SK-N-SH treated with all-trans-retinoic acid at 6 μM for 48 hours (cell line): ENCODE measurements at regions not wholly inside any gene's neighbourhood (a gene's known extent, or its start where the extent isn't known, plus 50 kb on each side); places are given as distances from the start of the nearest gene placed in this dataset.

Experiments
- ATAC-seq: fragments of 200-7000 bp; cut with Tn5 transposase; 3 replicates; pipeline ENCODE4 v1.9.1; 2020; ENCODE audit warnings: mild to moderate bottlenecking, moderate library complexity
- ARNTL ChIP-seq: fragments of 450-650 bp; formaldehyde crosslinking; IDR thresholded peaks from 2 replicates; pipeline ENCODE4 v1.5.0; 2020; ENCODE audit warnings: low read depth, mild to moderate bottlenecking, moderate library complexity, borderline replicate concordance
- ESRRG ChIP-seq: fragments of 250-450 bp; sonication (Bioruptor Pico); IDR thresholded peaks from 2 replicates; pipeline ENCODE4 v1.6.1; 2021; ENCODE audit warnings: mild to moderate bottlenecking
- GLIS3 ChIP-seq: fragments of 250-450 bp; sonication (Bioruptor Pico); IDR thresholded peaks from 2 replicates; pipeline ENCODE4 v1.5.0; 2020; ENCODE audit warnings: mild to moderate bottlenecking, moderate library complexity
- ISL1 ChIP-seq: fragments of 250-450 bp; sonication (Bioruptor Pico); IDR thresholded peaks from 2 replicates; pipeline ENCODE4 v2.1.2; 2022; ENCODE audit warnings: mild to moderate bottlenecking, moderate library complexity
- OSR1 ChIP-seq: fragments of 250-450 bp; sonication (Bioruptor Pico); IDR thresholded peaks from 2 replicates; pipeline ENCODE4 v1.8.0; 2022; ENCODE audit warnings: moderate library complexity, mild to moderate bottlenecking, inconsistent platforms
- PPARA ChIP-seq: fragments of 250-450 bp; sonication (Bioruptor Pico); IDR thresholded peaks from 2 replicates; pipeline ENCODE4 v1.5.0; 2020; ENCODE audit warnings: mild to moderate bottlenecking, borderline replicate concordance
- SNAI2 ChIP-seq: fragments of 250-450 bp; sonication (Bioruptor Pico); IDR thresholded peaks from 2 replicates; pipeline ENCODE4 v1.5.0; 2020; ENCODE audit warnings: mild to moderate bottlenecking, moderate library complexity
- TCF4 ChIP-seq: fragments of 250-450 bp; sonication (Bioruptor Pico); IDR thresholded peaks from 2 replicates; pipeline ENCODE4 v1.8.0; 2021; ENCODE audit warnings: mild to moderate bottlenecking, moderate library complexity, borderline replicate concordance
- TOX ChIP-seq: fragments of 250-450 bp; sonication (Bioruptor Pico); IDR thresholded peaks from 2 replicates; pipeline ENCODE4 v1.8.0; 2021; ENCODE audit warnings: mild to moderate bottlenecking, moderate library complexity, borderline replicate concordance
- ZC3H10 ChIP-seq: fragments of 250-450 bp; sonication (Bioruptor Pico); IDR thresholded peaks from 2 replicates; pipeline ENCODE4 v1.5.1; 2021; ENCODE audit warnings: mild to moderate bottlenecking, moderate library complexity
- ZFP3 ChIP-seq: fragments of 250-450 bp; sonication (Bioruptor Pico); IDR thresholded peaks from 2 replicates; pipeline ENCODE4 v1.5.0; 2020; ENCODE audit warnings: mild to moderate bottlenecking, moderate library complexity
- ZFP30 ChIP-seq: fragments of 450-650 bp; formaldehyde crosslinking; IDR thresholded peaks from 2 replicates; pipeline ENCODE4 v1.5.0; 2022; ENCODE audit warnings: mild to moderate bottlenecking, moderate library complexity
- ZNF565 ChIP-seq: fragments of 450-650 bp; formaldehyde crosslinking; conservative IDR thresholded peaks from 2 replicates; pipeline ENCODE4 v1.5.0; 2020; ENCODE audit warnings: low read depth, mild to moderate bottlenecking, moderate library complexity
- ZNF70 ChIP-seq: fragments of 450-650 bp; formaldehyde crosslinking; IDR thresholded peaks from 2 replicates; pipeline ENCODE4 v1.5.0; 2020; ENCODE audit warnings: mild to moderate bottlenecking, moderate library complexity
- ZNF8 ChIP-seq: fragments of 450-650 bp; formaldehyde crosslinking; IDR thresholded peaks from 2 replicates; pipeline ENCODE4 v1.5.0; 2020; ENCODE audit warnings: mild to moderate bottlenecking, moderate library complexity
- TF ChIP-seq, protein P1 (sequence below): fragments of 250-450 bp; sonication (Bioruptor Pico); IDR thresholded peaks from 2 replicates; pipeline ENCODE4 v1.5.1; 2021; ENCODE audit warnings: mild to moderate bottlenecking, moderate library complexity
- TF ChIP-seq, protein P2 (sequence below): fragments of 250-450 bp; sonication (Bioruptor Pico); IDR thresholded peaks from 2 replicates; pipeline ENCODE4 v1.8.0; 2020; ENCODE audit warnings: mild to moderate bottlenecking, moderate library complexity, borderline replicate concordance
- TF ChIP-seq, protein P3 (sequence below): fragments of 250-450 bp; sonication (Bioruptor Pico); IDR thresholded peaks from 2 replicates; pipeline ENCODE4 v1.8.0; 2021; ENCODE audit warnings: low read depth, mild to moderate bottlenecking, moderate library complexity, borderline replicate concordance
- TF ChIP-seq, protein P4 (sequence below): fragments of 250-450 bp; sonication (Bioruptor Pico); IDR thresholded peaks from 2 replicates; pipeline ENCODE4 v1.5.1; 2020; ENCODE audit warnings: low read depth, mild to moderate bottlenecking, moderate library complexity
- TF ChIP-seq, protein P5 (sequence below): fragments of 250-450 bp; sonication (Bioruptor Pico); IDR thresholded peaks from 2 replicates; pipeline ENCODE4 v1.5.0; 2020; ENCODE audit warnings: mild to moderate bottlenecking, moderate library complexity

DNA sequence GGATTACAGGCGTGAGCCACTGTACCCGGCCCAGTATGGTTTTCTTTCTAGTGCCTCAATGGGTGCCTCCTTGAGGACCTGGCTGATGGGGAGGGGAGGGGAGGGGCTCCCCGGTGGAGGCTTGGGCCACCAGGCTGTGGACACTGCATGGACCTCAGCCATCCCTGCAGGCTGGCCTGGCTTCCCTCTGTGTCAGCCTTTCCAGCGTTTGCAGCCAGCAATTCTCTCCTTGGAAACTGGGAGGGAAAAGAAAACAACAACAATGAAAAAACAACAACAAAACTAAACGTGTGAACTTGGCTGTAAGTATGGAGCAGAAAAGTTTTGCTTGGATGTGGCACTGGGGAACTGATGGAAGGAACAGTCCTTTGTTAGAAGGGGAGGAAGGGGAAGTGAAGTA lies 159.3 kb downstream of the GLI2 start (continued):
- TF ChIP-seq, protein P1, sequence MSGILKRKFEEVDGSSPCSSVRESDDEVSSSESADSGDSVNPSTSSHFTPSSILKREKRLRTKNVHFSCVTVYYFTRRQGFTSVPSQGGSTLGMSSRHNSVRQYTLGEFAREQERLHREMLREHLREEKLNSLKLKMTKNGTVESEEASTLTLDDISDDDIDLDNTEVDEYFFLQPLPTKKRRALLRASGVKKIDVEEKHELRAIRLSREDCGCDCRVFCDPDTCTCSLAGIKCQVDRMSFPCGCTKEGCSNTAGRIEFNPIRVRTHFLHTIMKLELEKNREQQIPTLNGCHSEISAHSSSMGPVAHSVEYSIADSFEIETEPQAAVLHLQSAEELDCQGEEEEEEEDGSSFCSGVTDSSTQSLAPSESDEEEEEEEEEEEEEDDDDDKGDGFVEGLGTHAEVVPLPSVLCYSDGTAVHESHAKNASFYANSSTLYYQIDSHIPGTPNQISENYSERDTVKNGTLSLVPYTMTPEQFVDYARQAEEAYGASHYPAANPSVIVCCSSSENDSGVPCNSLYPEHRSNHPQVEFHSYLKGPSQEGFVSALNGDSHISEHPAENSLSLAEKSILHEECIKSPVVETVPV = no peak
- TF ChIP-seq, protein P2, sequence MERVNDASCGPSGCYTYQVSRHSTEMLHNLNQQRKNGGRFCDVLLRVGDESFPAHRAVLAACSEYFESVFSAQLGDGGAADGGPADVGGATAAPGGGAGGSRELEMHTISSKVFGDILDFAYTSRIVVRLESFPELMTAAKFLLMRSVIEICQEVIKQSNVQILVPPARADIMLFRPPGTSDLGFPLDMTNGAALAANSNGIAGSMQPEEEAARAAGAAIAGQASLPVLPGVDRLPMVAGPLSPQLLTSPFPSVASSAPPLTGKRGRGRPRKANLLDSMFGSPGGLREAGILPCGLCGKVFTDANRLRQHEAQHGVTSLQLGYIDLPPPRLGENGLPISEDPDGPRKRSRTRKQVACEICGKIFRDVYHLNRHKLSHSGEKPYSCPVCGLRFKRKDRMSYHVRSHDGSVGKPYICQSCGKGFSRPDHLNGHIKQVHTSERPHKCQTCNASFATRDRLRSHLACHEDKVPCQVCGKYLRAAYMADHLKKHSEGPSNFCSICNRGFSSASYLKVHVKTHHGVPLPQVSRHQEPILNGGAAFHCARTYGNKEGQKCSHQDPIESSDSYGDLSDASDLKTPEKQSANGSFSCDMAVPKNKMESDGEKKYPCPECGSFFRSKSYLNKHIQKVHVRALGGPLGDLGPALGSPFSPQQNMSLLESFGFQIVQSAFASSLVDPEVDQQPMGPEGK = no peak
- no peak for TF ChIP-seq ZFP3 (CRISPR knock-in tag)

DNA sequence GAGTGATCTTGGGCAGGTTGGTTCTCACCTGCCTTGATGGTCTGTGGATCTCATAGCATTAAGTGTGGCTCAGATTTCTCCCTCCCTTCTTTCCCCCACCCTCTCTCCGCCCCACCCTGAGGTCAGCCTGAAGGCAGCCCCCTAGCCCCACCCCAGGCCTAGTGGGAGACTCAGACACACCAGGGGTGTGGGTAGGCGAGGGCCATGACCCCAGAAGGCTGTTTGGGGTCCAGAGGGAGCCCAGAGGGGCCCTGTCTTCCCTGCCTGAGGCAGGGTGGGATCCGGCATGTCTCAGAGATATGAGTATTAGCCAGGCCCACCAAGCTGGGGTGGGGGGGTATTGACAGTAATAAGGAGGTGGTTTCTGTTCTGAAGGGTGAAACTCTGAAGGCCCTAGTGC lies 160.5 kb downstream of the GLI2 start:
- ATAC-seq = no peak
- no peak for TF ChIP-seq ZFP3 (CRISPR knock-in tag)
- no peak for TF ChIP-seq ISL1 (CRISPR knock-in tag)
- no peak for TF ChIP-seq TCF4
- TF ChIP-seq ZNF70 (CRISPR knock-in tag) = no peak
- no peak for TF ChIP-seq OSR1 (CRISPR knock-in tag)
- TF ChIP-seq ZNF565 (CRISPR knock-in tag) = no peak
- TF ChIP-seq ZFP30 = no peak
- TF ChIP-seq ZNF8 = no peak
- TF ChIP-seq, protein P2 = no peak
- TF ChIP-seq SNAI2 (CRISPR knock-in tag) = no peak
- no peak for TF ChIP-seq ESRRG (CRISPR knock-in tag)
- TF ChIP-seq GLIS3 (CRISPR knock-in tag) = no peak
- no peak for TF ChIP-seq ZC3H10
- TF ChIP-seq, protein P3, sequence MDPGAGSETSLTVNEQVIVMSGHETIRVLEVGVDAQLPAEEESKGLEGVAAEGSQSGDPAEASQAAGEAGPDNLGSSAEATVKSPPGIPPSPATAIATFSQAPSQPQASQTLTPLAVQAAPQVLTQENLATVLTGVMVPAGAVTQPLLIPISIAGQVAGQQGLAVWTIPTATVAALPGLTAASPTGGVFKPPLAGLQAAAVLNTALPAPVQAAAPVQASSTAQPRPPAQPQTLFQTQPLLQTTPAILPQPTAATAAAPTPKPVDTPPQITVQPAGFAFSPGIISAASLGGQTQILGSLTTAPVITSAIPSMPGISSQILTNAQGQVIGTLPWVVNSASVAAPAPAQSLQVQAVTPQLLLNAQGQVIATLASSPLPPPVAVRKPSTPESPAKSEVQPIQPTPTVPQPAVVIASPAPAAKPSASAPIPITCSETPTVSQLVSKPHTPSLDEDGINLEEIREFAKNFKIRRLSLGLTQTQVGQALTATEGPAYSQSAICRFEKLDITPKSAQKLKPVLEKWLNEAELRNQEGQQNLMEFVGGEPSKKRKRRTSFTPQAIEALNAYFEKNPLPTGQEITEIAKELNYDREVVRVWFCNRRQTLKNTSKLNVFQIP = no peak
- TF ChIP-seq ARNTL (CRISPR knock-in tag) = no peak
- TF ChIP-seq, protein P1 = no peak
- no peak for TF ChIP-seq PPARA (CRISPR knock-in tag)
- TF ChIP-seq TOX = no peak
- TF ChIP-seq, protein P4, sequence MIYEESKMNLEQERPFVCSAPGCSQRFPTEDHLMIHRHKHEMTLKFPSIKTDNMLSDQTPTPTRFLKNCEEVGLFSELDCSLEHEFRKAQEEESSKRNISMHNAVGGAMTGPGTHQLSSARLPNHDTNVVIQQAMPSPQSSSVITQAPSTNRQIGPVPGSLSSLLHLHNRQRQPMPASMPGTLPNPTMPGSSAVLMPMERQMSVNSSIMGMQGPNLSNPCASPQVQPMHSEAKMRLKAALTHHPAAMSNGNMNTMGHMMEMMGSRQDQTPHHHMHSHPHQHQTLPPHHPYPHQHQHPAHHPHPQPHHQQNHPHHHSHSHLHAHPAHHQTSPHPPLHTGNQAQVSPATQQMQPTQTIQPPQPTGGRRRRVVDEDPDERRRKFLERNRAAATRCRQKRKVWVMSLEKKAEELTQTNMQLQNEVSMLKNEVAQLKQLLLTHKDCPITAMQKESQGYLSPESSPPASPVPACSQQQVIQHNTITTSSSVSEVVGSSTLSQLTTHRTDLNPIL (CRISPR knock-in tag) = no peak
- TF ChIP-seq, all 23 proteins: peak for 0

DNA sequence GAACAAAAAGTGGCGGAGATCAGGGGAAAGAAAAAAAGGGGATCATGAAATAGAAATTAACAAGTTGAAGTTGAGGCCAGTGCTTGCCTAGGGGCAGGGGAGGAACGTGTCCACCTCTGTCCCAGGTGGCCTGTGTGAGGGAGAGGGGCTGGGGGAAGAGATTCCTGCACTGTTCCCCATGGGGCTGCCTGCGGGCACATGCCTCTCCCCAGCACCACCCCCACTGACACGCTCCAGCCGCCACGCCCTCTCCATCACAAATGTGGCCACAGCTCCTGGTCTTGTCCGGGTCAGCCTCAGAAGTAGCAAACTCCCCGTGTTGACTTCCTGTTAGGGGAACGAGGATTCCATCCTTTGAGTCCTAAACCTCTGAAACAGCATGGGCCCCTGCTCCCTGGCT lies 161.2 kb downstream of the GLI2 start:
- ATAC-seq = no peak
- no peak for TF ChIP-seq ESRRG (CRISPR knock-in tag)

DNA sequence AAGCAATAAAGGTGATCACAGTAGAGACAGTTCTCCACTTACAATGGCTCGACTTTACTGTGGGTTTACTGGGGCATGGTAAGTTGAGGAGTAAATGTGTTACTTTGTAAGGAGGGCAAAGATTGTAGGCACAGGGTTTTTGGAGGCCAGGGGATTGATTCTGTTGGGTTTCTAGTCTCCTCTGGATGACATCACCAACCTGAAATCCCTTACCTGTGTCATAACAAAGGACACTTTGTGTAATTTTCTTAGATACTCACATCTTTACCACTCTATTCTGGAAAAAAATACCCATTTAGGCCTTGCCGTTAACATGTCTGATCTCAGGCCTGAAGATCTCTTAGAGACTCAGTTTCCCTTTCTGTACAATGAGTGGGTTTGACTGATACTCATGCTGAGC lies 161.7 kb downstream of the GLI2 start:
- TF ChIP-seq ZNF70 (CRISPR knock-in tag) (no peak), ZFP3 (CRISPR knock-in tag) (no peak), ESRRG (CRISPR knock-in tag) (no peak), TOX (no peak)
- TF ChIP-seq, protein P4 (CRISPR knock-in tag) = no peak
- TF ChIP-seq, protein P3 = no peak
- TF ChIP-seq, protein P5, sequence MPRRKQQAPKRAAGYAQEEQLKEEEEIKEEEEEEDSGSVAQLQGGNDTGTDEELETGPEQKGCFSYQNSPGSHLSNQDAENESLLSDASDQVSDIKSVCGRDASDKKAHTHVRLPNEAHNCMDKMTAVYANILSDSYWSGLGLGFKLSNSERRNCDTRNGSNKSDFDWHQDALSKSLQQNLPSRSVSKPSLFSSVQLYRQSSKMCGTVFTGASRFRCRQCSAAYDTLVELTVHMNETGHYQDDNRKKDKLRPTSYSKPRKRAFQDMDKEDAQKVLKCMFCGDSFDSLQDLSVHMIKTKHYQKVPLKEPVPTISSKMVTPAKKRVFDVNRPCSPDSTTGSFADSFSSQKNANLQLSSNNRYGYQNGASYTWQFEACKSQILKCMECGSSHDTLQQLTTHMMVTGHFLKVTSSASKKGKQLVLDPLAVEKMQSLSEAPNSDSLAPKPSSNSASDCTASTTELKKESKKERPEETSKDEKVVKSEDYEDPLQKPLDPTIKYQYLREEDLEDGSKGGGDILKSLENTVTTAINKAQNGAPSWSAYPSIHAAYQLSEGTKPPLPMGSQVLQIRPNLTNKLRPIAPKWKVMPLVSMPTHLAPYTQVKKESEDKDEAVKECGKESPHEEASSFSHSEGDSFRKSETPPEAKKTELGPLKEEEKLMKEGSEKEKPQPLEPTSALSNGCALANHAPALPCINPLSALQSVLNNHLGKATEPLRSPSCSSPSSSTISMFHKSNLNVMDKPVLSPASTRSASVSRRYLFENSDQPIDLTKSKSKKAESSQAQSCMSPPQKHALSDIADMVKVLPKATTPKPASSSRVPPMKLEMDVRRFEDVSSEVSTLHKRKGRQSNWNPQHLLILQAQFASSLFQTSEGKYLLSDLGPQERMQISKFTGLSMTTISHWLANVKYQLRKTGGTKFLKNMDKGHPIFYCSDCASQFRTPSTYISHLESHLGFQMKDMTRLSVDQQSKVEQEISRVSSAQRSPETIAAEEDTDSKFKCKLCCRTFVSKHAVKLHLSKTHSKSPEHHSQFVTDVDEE (CRISPR knock-in tag) = no peak
- ATAC-seq = no peak
